HG02642 (cell line): ENCODE measurements at regions not wholly inside any gene's neighbourhood (a gene's known extent, or its start where the extent isn't known, plus 50 kb on each side); places are given as distances from the start of the nearest gene placed in this dataset.
A peak's percentile ranks its signal among the peaks of the same experiment; 100 is the strongest.

Experiments
- ATAC-seq: cut with Tn5 transposase; IDR thresholded peaks from one replicate; pipeline ENCODE4 v1.9.1; 2021; ENCODE audit warnings: mild to moderate bottlenecking; ENCODE audit not compliant: unreplicated experiment, poor library complexity

- ATAC-seq: no peak
These were observed 243.8 kb upstream of the PEX5L start for GRCh38 chr3:180280555-180280954.

- ATAC-seq: no peak
These were observed 245.6 kb upstream of the PEX5L start for GRCh38 chr3:180282386-180282785.

GRCh38 chr3:180283251-180283650 is 246.5 kb upstream of the PEX5L start:
- ATAC-seq: no peak

- ATAC-seq: no peak
These were observed 247.8 kb upstream of the PEX5L start for GRCh38 chr3:180284331-180285110.

GRCh38 chr3:180287703-180288102 is 251.0 kb upstream of the PEX5L start:
- ATAC-seq: no peak

- ATAC-seq: no peak
These were observed 252.1 kb upstream of the PEX5L start for GRCh38 chr3:180288816-180289215.

GRCh38 chr3:180290300-180290699 is 253.6 kb upstream of the PEX5L start:
- ATAC-seq: no peak

GRCh38 chr3:180294282-180295027 is 257.7 kb upstream of the PEX5L start:
- ATAC-seq: no peak

GRCh38 chr3:180295811-180296210 is 259.1 kb upstream of the PEX5L start:
- ATAC-seq: no peak

GRCh38 chr3:180296971-180297370 is 260.2 kb upstream of the PEX5L start:
- no peak for ATAC-seq

GRCh38 chr3:180306155-180306554 is 269.4 kb upstream of the PEX5L start:
- ATAC-seq: no peak

GRCh38 chr3:180306691-180307090 is 270.0 kb upstream of the PEX5L start:
- ATAC-seq: no peak

GRCh38 chr3:180311242-180311641 is 274.5 kb upstream of the PEX5L start:
- ATAC-seq: no peak

GRCh38 chr3:180316321-180316720 is 279.6 kb upstream of the PEX5L start:
- ATAC-seq: no peak

GRCh38 chr3:180319461-180319860 is 282.5 kb upstream of the TTC14 start:
- no peak for ATAC-seq

- no peak for ATAC-seq
These were observed 281.3 kb upstream of the TTC14 start for GRCh38 chr3:180320631-180321030.

- ATAC-seq: no peak
These were observed 280.4 kb upstream of the TTC14 start for GRCh38 chr3:180321534-180321933.

GRCh38 chr3:180322829-180323228 is 279.1 kb upstream of the TTC14 start:
- no peak for ATAC-seq

GRCh38 chr3:180324791-180325190 is 277.2 kb upstream of the TTC14 start:
- no peak for ATAC-seq

GRCh38 chr3:180325533-180325932 is 276.4 kb upstream of the TTC14 start:
- no peak for ATAC-seq

- ATAC-seq: no peak
These were observed 276.0 kb upstream of the TTC14 start for GRCh38 chr3:180325958-180326357.

GRCh38 chr3:180329187-180329586 is 272.8 kb upstream of the TTC14 start:
- peak; percentile 81 for ATAC-seq
